ENCODE measurements at regions not wholly inside any gene's neighbourhood (a gene's known extent, or its start where the extent isn't known, plus 50 kb on each side); places are given as distances from the start of the nearest gene placed in this dataset.

DNA sequence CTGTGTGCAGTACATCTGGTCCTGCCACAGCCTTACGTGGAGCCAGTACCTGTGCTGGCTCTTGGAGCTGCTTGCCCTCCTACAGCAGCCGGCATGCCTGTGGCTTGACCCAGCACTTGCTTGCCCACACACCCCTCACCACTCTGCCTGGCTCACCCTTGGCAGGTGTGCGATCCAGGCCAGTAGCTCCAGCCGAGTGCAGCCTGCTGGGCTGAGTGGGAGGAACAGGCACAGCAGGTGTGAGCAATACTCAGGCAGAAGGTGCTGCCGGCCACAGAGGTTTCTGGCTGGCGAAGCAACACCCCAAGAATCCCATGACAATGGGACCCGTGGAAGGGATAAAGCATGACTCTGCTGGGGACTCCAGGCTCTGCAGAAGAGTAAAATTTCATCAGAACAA lies 173.5 kb upstream of the ADCY1 start:
- Histone ChIP-seq H3K4ac (ENCODE audit: low read depth, low read length) (no peak overlapping the region), H3K79me1 (ENCODE audit: low read depth in 1 of 2, low read length in 2 of 2) (no peaks in the 10 kb centered on the region), H3K9me1 (ENCODE audit: insufficient read depth, low read length) (no peaks in the 10 kb centered on the region), H2BK5ac (ENCODE audit: low read depth, low read length, poor library complexity, severe bottlenecking) (no peak overlapping the region), H3K36me3 (ENCODE audit: control insufficient read depth, insufficient read depth, low read length) (no peaks in the 10 kb centered on the region), H2AK5ac (ENCODE audit: low read depth, low read length) (no peak overlapping the region), H2BK120ac (ENCODE audit: low read depth, low read length) (no peak overlapping the region), H3K27me3 (ENCODE audit: control insufficient read depth, insufficient read depth, low read length) (no peaks in the 10 kb centered on the region), H4K20me1 (ENCODE audit: insufficient read depth, low read length) (no peaks in the 10 kb centered on the region), H4K91ac (ENCODE audit: insufficient read depth, low read depth, low read length) (no peak overlapping the region), H3K9ac (ENCODE audit: low read depth, low read length) (no peak overlapping the region), H3K9me3 (ENCODE audit: control insufficient read depth, insufficient read depth, low read length) (no peaks in the 10 kb centered on the region; the same call in 1 of the 2 replicates), H4K5ac (ENCODE audit: low read depth, low read length) (no peak overlapping the region), H3K27ac (ENCODE audit: insufficient read depth, low read length) (no peak overlapping the region), H2AK9ac (replicated peaks; ENCODE audit: low read depth, low read length, poor library complexity) (no peak overlapping the region), H3K14ac (replicated peaks; ENCODE audit: low read depth, low read length) (no peak overlapping the region), H2AFZ (replicated peaks; ENCODE audit: low read length, poor library complexity) (no peak overlapping the region), H3K56ac (ENCODE audit: extremely low read depth, insufficient read depth, low read length) (no peak overlapping the region), H3K4me1 (ENCODE audit: control insufficient read depth, insufficient read depth, low read length) (no peaks in the 10 kb centered on the region), H3K18ac (ENCODE audit: low read depth, low read length) (no peak overlapping the region), H2BK20ac (ENCODE audit: low read depth, low read length) (no peak overlapping the region), H3K4me2 (ENCODE audit: low read depth, low read length) (no peak overlapping the region), H4K8ac (ENCODE audit: low read depth in 2 of 2, low read length in 2 of 2) (no peak overlapping the region), H3K23ac (ENCODE audit: low read depth, low read length) (no peak overlapping the region), H2BK15ac (ENCODE audit: low read depth, low read length) (no peak overlapping the region), H3K4me3 (ENCODE audit: insufficient read depth, low read depth, low read length) (no peak overlapping the region)
- BruUV-seq (replicated peaks): no TSS peak
- 17% methylated on average over 1 of the region's 7 CpGs; no CpG with 5 or more reads in 1 of the 2 experiments for WGBS, 2 experiments (ENCODE audit: extremely low coverage in 2 of 2, insufficient read length in 1 of 2)
- dilution Hi-C loops (cut with HindIII; ENCODE audit: low sequenced_read_pairs, unreplicated experiment): no loop called here
- TF ChIP-seq CEBPB (IDR thresholded peaks at IDR 0.05; ENCODE audit: low read depth, low read length) (no peak), POLR2A (IDR thresholded peaks at IDR 0.05; ENCODE audit: low read depth, low read length) (no peak), ELK1 (IDR thresholded peaks at IDR 0.05; ENCODE audit: borderline replicate concordance, low read depth, low read length) (no peak), RFX5 (IDR thresholded peaks at IDR 0.05; ENCODE audit: low read depth, low read length) (no peak), MXI1 (IDR thresholded peaks at IDR 0.05; ENCODE audit: borderline replicate concordance, low read depth, low read length) (no peak), USF2 (IDR thresholded peaks at IDR 0.05; ENCODE audit: low read depth, low read length) (no peak)
- POLR2A ChIA-PET (ENCODE audit: unreplicated experiment): no interaction called here
- DNase-seq (no peak), ATAC-seq (ENCODE audit: low read depth) (no peak)
- intact Hi-C loops (cut with micrococcal nuclease): no loop called here
- in situ Hi-C loops (cut with MboI; ENCODE audit: low sequenced_read_pairs): no loop called here
- CTCF ChIA-PET: no interaction called here
